Fibroblast of the aortic adventitia (primary cell): ENCODE measurements at regions not wholly inside any gene's neighbourhood (a gene's known extent, or its start where the extent isn't known, plus 50 kb on each side); places are given as distances from the start of the nearest gene placed in this dataset.

Source experiments
- DNase-seq: peaks from one replicate; pipeline ENCODE4 v3.0.0-alpha.2; 2010; ENCODE audit warnings: low read depth
- H3K4me3 ChIP-seq: 2 replicates; pipeline ENCODE4 v1.5.1; 2011; ENCODE audit warnings: low read depth, mild to moderate bottlenecking, control low read depth, low read length, moderate library complexity
- TF ChIP-seq, protein P1 (sequence below): IDR thresholded peaks from 2 replicates; pipeline ENCODE4 v1.5.1; 2011; ENCODE audit warnings: mild to moderate bottlenecking, low read length, control low read depth, inconsistent platforms; ENCODE audit not compliant: insufficient read depth

DNA sequence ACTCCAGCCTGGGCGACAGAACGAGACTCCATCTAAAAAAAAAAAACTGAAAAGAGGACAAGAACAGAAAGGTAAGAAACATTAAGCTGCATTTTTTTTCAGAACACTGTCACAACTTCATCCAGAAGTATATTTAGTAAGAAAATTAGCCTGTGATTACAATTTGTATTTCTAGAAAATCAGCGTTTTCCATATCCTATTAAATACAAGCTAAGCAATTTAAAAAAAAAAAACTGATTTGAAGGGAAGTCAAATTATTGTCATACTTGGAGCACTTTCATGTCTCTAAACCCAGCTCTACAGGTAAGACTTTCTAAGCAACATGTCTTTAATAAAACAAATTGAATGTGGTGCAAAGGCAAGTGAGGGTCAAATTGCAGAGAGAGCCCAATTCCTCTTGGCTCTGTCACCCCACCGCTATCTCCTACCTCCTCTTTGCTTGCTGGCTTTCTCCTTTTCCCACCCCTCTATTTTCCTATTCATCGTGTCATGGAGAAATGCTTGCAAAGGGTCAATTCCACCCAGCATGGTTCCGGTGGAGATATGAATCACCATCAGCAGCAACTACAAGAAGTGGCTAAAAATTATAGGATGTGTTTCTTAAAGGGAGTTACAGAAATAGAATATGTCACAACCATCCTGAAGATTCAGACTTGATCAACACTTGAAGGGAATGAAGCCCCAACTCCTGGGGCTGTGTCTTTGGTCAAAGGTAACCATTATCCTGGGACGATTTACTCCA lies 68.4 kb upstream of the BCL11A start:
- TF ChIP-seq, protein P1, sequence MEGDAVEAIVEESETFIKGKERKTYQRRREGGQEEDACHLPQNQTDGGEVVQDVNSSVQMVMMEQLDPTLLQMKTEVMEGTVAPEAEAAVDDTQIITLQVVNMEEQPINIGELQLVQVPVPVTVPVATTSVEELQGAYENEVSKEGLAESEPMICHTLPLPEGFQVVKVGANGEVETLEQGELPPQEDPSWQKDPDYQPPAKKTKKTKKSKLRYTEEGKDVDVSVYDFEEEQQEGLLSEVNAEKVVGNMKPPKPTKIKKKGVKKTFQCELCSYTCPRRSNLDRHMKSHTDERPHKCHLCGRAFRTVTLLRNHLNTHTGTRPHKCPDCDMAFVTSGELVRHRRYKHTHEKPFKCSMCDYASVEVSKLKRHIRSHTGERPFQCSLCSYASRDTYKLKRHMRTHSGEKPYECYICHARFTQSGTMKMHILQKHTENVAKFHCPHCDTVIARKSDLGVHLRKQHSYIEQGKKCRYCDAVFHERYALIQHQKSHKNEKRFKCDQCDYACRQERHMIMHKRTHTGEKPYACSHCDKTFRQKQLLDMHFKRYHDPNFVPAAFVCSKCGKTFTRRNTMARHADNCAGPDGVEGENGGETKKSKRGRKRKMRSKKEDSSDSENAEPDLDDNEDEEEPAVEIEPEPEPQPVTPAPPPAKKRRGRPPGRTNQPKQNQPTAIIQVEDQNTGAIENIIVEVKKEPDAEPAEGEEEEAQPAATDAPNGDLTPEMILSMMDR, result no peak
- no peak overlapping the region for H3K4me3 ChIP-seq
- DNase-seq, result no peak

DNA sequence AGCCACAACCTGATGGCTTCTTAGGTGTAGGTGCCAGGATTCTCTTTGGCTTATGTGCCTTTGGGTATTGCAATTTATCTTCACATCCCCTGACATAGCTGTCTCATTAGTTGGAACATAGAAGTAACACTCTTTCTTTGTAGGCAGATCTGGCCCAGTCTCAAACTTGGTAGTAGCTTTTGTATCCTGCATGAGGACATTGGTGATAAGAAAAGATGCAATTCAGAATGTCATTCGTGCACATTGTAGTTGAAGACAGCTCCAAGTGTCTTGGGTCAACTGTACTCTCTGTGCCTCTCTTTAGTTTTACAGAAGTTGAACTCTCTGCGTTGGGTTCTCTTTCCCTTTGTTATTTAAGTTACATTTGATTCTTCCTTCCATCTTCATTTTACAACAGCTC lies 69.6 kb upstream of the BCL11A start:
- H3K4me3 ChIP-seq, result no peak overlapping the region
- no peak for DNase-seq
- TF ChIP-seq, protein P1, result no peak

DNA sequence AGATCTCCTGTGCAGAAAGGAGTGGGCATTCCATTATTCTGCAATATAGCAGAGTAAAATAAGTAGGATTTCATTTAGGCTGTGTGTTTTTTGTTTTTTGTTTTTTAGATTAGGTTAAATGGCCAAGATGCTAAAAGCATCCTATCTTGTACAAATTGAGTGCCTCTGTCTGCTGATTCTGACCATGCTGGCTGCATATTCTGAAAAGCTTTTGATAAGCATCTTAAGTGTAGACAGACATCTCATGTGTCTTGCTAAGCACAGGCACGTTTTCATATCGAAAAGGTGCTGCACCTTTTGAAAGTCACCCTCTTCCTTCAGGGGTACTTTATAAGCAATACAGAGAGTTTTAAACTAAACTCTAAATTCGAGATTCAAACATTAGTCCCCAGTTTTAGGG lies 74.0 kb upstream of the BCL11A start:
- no peak overlapping the region for H3K4me3 ChIP-seq
- TF ChIP-seq, protein P1, result no peak
- DNase-seq, result no peak

DNA sequence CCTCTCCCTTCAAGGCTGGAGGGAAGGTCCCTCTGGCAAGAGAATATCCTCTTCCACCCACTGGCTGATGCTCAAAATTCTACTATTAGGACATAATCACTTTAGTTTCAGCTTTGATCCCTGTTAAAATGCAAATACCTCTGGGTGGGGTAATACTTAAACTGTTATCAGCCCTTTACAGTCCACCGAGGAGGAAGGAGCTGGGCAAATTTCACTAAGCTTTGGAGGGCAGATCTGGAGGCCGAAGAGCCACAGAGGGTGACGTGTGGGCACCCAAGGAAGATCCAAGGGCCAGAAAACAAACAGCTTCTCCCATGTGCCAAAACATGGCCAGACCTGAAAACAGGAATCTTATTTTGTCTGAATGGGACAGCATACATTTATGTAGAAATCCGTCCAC lies 74.6 kb upstream of the BCL11A start:
- DNase-seq, result no peak
- TF ChIP-seq, protein P1, result no peak
- no peak overlapping the region for H3K4me3 ChIP-seq

DNA sequence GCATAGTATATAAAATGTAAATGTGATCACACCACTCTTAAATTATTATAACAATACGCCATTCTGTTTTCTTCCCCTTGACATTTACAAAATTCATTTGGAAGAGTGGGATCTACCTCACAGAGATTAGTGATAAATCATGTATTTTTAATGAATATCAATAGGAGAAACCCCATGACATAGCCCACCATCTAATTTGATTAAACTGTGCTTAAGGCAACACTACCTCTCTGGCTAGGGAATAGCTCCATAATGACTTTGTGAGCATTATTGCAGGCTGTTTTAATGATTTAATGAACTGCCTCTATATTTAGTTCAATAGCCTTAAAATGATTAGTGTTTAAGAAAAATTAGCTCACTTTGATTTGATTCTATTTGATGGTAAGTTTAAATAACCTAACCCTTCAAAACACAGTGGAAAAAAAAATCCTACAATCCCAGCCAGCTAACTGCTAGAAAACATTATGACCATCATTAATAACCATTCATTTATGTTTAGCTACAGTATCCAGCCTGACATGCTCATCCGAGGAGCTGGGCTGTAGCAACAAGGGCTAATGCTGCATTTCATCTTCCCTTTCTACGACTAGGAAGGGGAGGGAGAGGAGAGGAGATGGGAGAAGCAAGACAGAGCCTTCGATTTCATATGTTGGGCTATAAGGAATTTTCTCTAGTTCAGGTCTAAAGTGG lies 75.3 kb upstream of the BCL11A start:
- DNase-seq, result no peak
- TF ChIP-seq, protein P1, result no peak
- H3K4me3 ChIP-seq, result no peak overlapping the region

DNA sequence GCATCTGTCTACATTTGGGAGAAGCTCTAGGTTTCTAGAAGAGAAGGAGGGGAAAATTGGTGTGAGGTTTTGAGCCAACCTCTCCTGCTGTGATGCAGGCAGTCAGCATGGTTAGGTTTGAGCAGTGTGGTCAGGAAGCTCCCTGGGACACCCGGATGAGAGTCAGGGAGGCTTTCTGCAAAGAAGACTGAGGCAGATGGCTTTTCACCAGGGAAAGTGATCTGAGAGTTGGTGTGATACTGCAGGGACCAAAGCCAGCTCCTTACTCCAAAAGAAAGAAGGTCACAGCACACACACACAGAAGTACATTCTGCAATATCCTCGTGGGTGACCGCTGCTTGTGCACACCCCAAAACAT lies 75.8 kb upstream of the BCL11A start:
- TF ChIP-seq, protein P1, result no peak
- no peak overlapping the region for H3K4me3 ChIP-seq
- no peak for DNase-seq
